Activated CD8-positive, alpha-beta T cell treated with anti-CD3 and anti-CD28 coated beads for 36 hours (primary cell): ENCODE measurements at regions not wholly inside any gene's neighbourhood (a gene's known extent, or its start where the extent isn't known, plus 50 kb on each side); places are given as distances from the start of the nearest gene placed in this dataset.
"Not testable (repeated sequence)": the region's sequence is repeated elsewhere in the genome, so short reads cannot be mapped to it uniquely, and the experiment has no call there.

Source experiments
- ATAC-seq: fragments of 200-7000 bp; cut with Tn5 transposase; one replicate; pipeline ENCODE4 v1.10.0; 2021; ENCODE audit warnings: mild to moderate bottlenecking, moderate library complexity
- CTCF ChIA-PET: fragments of 350-600 bp; sonication (Branson Sonifier 250); formaldehyde crosslinking; loops from one replicate; lab custom pipeline; 2021; ENCODE audit warnings: antibody characterized with exemption; lab: Charles Lee
- POLR2A ChIA-PET: fragments of 350-600 bp; sonication (Branson Sonifier 250); formaldehyde crosslinking; loops from one replicate; lab custom pipeline; 2021; ENCODE audit warnings: antibody characterized with exemption; lab: Charles Lee
- DNase-seq: peaks from one replicate; pipeline ENCODE4 v3.0.0-alpha.2; 2020
- H3K27ac Mint-ChIP-seq: one replicate; pipeline ENCODE4 v1.8.0; 2021; ENCODE audit warnings: mild to moderate bottlenecking, mixed read lengths
- H3K27me3 Mint-ChIP-seq: one replicate; pipeline ENCODE4 v1.8.0; 2021; ENCODE audit warnings: mixed read lengths
- H3K36me3 Mint-ChIP-seq: one replicate; pipeline ENCODE4 v1.8.0; 2021; ENCODE audit warnings: low read depth, mixed read lengths
- H3K4me1 Mint-ChIP-seq: one replicate; pipeline ENCODE4 v1.8.0; 2021; ENCODE audit warnings: low read depth, mixed read lengths
- H3K4me3 Mint-ChIP-seq: one replicate; pipeline ENCODE4 v1.8.0; 2021; ENCODE audit warnings: mild to moderate bottlenecking, moderate library complexity, mixed read lengths
- H3K9me3 Mint-ChIP-seq: one replicate; pipeline ENCODE4 v1.8.0; 2021; ENCODE audit warnings: mixed read lengths
- CTCF ChIP-seq: fragments of 200-600 bp; IDR thresholded peaks from one replicate; pipeline ENCODE4 v1.8.0; 2022; ENCODE audit warnings: antibody characterized with exemption, mild to moderate bottlenecking
- intact Hi-C: fragments of 100-400 bp; cut with micrococcal nuclease; formaldehyde crosslinking; loops from one replicate; pipeline ENCODE4 v1.10.0; 2022

GRCh38 chr15:66968806-66969596 lies 96.4 kb upstream of the SMAD3 start:
- CTCF ChIA-PET: no interaction called here

GRCh38 chr15:66974131-66974530 lies 91.3 kb upstream of the SMAD3 start:
- H3K4me1 Mint-ChIP-seq, H3K27ac Mint-ChIP-seq, CTCF ChIA-PET, ATAC-seq, H3K9me3 Mint-ChIP-seq, DNase-seq, POLR2A ChIA-PET, H3K36me3 Mint-ChIP-seq, intact Hi-C loops, H3K27me3 Mint-ChIP-seq, H3K4me3 Mint-ChIP-seq: not testable (repeated sequence)

More at GRCh38 chr15:66968806-66969596, 96.4 kb upstream of the SMAD3 start:
- Mint-ChIP-seq H3K9me3 (no peaks in the 10 kb centered on the region), H3K27ac (no peak overlapping the region), H3K36me3 (no peaks in the 10 kb centered on the region), H3K27me3 (no peaks in the 10 kb centered on the region), H3K4me1 (no peaks in the 10 kb centered on the region), H3K4me3 (no peak overlapping the region)
- TF ChIP-seq CTCF: no peak
- no peak for DNase-seq
- ATAC-seq: no peak
- intact Hi-C loops: no loop called here
- POLR2A ChIA-PET: no interaction called here

- CTCF ChIA-PET: interaction anchor here (1.8 kb wide), 1 partner anchor 11 kb away, joined by 5 read pairs; no protein-coding TSS in a partner anchor
- H3K27me3 Mint-ChIP-seq, H3K4me1 Mint-ChIP-seq, H3K36me3 Mint-ChIP-seq, POLR2A ChIA-PET, H3K27ac Mint-ChIP-seq, intact Hi-C loops, DNase-seq, H3K4me3 Mint-ChIP-seq, H3K9me3 Mint-ChIP-seq, ATAC-seq: not testable (repeated sequence)
Observed at GRCh38 chr15:66976106-66976640, 89.2 kb upstream of the SMAD3 start.

GRCh38 chr15:66980326-66980725 lies 85.1 kb upstream of the SMAD3 start:
- CTCF ChIA-PET, POLR2A ChIA-PET, H3K4me3 Mint-ChIP-seq, H3K4me1 Mint-ChIP-seq, intact Hi-C loops, ATAC-seq, DNase-seq, H3K9me3 Mint-ChIP-seq, H3K27ac Mint-ChIP-seq, H3K27me3 Mint-ChIP-seq, H3K36me3 Mint-ChIP-seq: not testable (repeated sequence)

GRCh38 chr15:66981771-66982170 lies 83.6 kb upstream of the SMAD3 start:
- ChIA-PET CTCF (no interaction called here), POLR2A (no interaction called here)
- no peaks in the 10 kb centered on the region for H3K4me1 Mint-ChIP-seq
- H3K27ac Mint-ChIP-seq: no peak overlapping the region
- DNase-seq: no peak
- no peak for TF ChIP-seq CTCF
- ATAC-seq: no peak
- H3K36me3 Mint-ChIP-seq: no peaks in the 10 kb centered on the region
- no peaks in the 10 kb centered on the region for H3K9me3 Mint-ChIP-seq
- intact Hi-C loops: no loop called here
- H3K4me3 Mint-ChIP-seq: no peak overlapping the region
- H3K27me3 Mint-ChIP-seq: peaks cover 4% of the 10 kb centered on the region

GRCh38 chr15:66982250-66982649 lies 83.2 kb upstream of the SMAD3 start:
- ChIA-PET POLR2A (no interaction called here), CTCF (no interaction called here)
- H3K4me3 Mint-ChIP-seq: no peak overlapping the region
- no peaks in the 10 kb centered on the region for H3K4me1 Mint-ChIP-seq
- H3K9me3 Mint-ChIP-seq: no peaks in the 10 kb centered on the region
- intact Hi-C loops: no loop called here
- no peaks in the 10 kb centered on the region for H3K36me3 Mint-ChIP-seq
- no peak for TF ChIP-seq CTCF
- H3K27me3 Mint-ChIP-seq: peaks cover 4% of the 10 kb centered on the region
- no peak for ATAC-seq
- DNase-seq: no peak
- H3K27ac Mint-ChIP-seq: no peak overlapping the region
